ENCODE measurements at regions not wholly inside any gene's neighbourhood (a gene's known extent, or its start where the extent isn't known, plus 50 kb on each side); places are given as distances from the start of the nearest gene placed in this dataset.

GRCh38 chr19:32197896-32198882 lies 147.2 kb upstream of the ZNF507 start:
- no peak for FAIRE-seq
- TF ChIP-seq PAX5 (IDR thresholded peaks at IDR 0.05; ENCODE audit: insufficient read depth, low read length, severe bottlenecking) (no peak), POLR2AphosphoS5 (IDR thresholded peaks at IDR 0.05; ENCODE audit: low read depth, low read length) (no peak), TAF1 (IDR thresholded peaks at IDR 0.05; ENCODE audit: low read depth, low read length) (no peak), SPI1 (IDR thresholded peaks at IDR 0.05; ENCODE audit: low read depth, low read length) (no peak), POLR2A (IDR thresholded peaks at IDR 0.05; ENCODE audit: low read depth, low read length) (no peak), POU2F2 (IDR thresholded peaks at IDR 0.05; ENCODE audit: low read depth, low read length) (no peak)
- DNase-seq (ENCODE audit: insufficient read length, low spot score): no peak

GRCh38 chr19:32199501-32200040 lies 145.8 kb upstream of the ZNF507 start:
- DNase-seq (ENCODE audit: insufficient read length, low spot score): no peak
- TF ChIP-seq POLR2A (IDR thresholded peaks at IDR 0.05; ENCODE audit: low read depth, low read length) (no peak), PAX5 (IDR thresholded peaks at IDR 0.05; ENCODE audit: insufficient read depth, low read length, severe bottlenecking) (no peak), TAF1 (IDR thresholded peaks at IDR 0.05; ENCODE audit: low read depth, low read length) (no peak), SPI1 (IDR thresholded peaks at IDR 0.05; ENCODE audit: low read depth, low read length) (no peak), POU2F2 (IDR thresholded peaks at IDR 0.05; ENCODE audit: low read depth, low read length) (no peak), POLR2AphosphoS5 (IDR thresholded peaks at IDR 0.05; ENCODE audit: low read depth, low read length) (no peak)
- FAIRE-seq: no peak

- TF ChIP-seq POU2F2 (IDR thresholded peaks at IDR 0.05; ENCODE audit: low read depth, low read length) (no peak), TAF1 (IDR thresholded peaks at IDR 0.05; ENCODE audit: low read depth, low read length) (no peak), POLR2A (IDR thresholded peaks at IDR 0.05; ENCODE audit: low read depth, low read length) (no peak), POLR2AphosphoS5 (IDR thresholded peaks at IDR 0.05; ENCODE audit: low read depth, low read length) (no peak), PAX5 (IDR thresholded peaks at IDR 0.05; ENCODE audit: insufficient read depth, low read length, severe bottlenecking) (no peak), SPI1 (IDR thresholded peaks at IDR 0.05; ENCODE audit: low read depth, low read length) (no peak)
- no peak for DNase-seq (ENCODE audit: insufficient read length, low spot score)
- FAIRE-seq: no peak
Measured at GRCh38 chr19:32200312-32201038, 144.9 kb upstream of the ZNF507 start.

- TF ChIP-seq SPI1 (IDR thresholded peaks at IDR 0.05; ENCODE audit: low read depth, low read length) (no peak), TAF1 (IDR thresholded peaks at IDR 0.05; ENCODE audit: low read depth, low read length) (no peak), POLR2A (IDR thresholded peaks at IDR 0.05; ENCODE audit: low read depth, low read length) (no peak), POU2F2 (IDR thresholded peaks at IDR 0.05; ENCODE audit: low read depth, low read length) (no peak), POLR2AphosphoS5 (IDR thresholded peaks at IDR 0.05; ENCODE audit: low read depth, low read length) (no peak), PAX5 (IDR thresholded peaks at IDR 0.05; ENCODE audit: insufficient read depth, low read length, severe bottlenecking) (no peak)
- FAIRE-seq: no peak
Measured at GRCh38 chr19:32201211-32201610, 144.2 kb upstream of the ZNF507 start.

GRCh38 chr19:32201636-32202051 lies 143.8 kb upstream of the ZNF507 start:
- no peak for TF ChIP-seq POLR2AphosphoS5 (IDR thresholded peaks at IDR 0.05; ENCODE audit: low read depth, low read length)
- no peak for TF ChIP-seq SPI1 (IDR thresholded peaks at IDR 0.05; ENCODE audit: low read depth, low read length)
- no peak for TF ChIP-seq POLR2A (IDR thresholded peaks at IDR 0.05; ENCODE audit: low read depth, low read length)
- no peak for TF ChIP-seq PAX5 (IDR thresholded peaks at IDR 0.05; ENCODE audit: insufficient read depth, low read length, severe bottlenecking)
- TF ChIP-seq TAF1 (IDR thresholded peaks at IDR 0.05; ENCODE audit: low read depth, low read length): no peak
- no peak for DNase-seq (ENCODE audit: insufficient read length, low spot score)
- FAIRE-seq: no peak

More at GRCh38 chr19:32201211-32201610, 144.2 kb upstream of the ZNF507 start:
- DNase-seq (ENCODE audit: insufficient read length, low spot score): no peak

GRCh38 chr19:32202244-32202643 lies 143.2 kb upstream of the ZNF507 start:
- DNase-seq (ENCODE audit: insufficient read length, low spot score) (no peak), FAIRE-seq (no peak)
- TF ChIP-seq TAF1 (IDR thresholded peaks at IDR 0.05; ENCODE audit: low read depth, low read length) (no peak), POU2F2 (IDR thresholded peaks at IDR 0.05; ENCODE audit: low read depth, low read length) (no peak), PAX5 (IDR thresholded peaks at IDR 0.05; ENCODE audit: insufficient read depth, low read length, severe bottlenecking) (no peak), SPI1 (IDR thresholded peaks at IDR 0.05; ENCODE audit: low read depth, low read length) (no peak), POLR2AphosphoS5 (IDR thresholded peaks at IDR 0.05; ENCODE audit: low read depth, low read length) (no peak), POLR2A (IDR thresholded peaks at IDR 0.05; ENCODE audit: low read depth, low read length) (no peak)

- TF ChIP-seq POLR2A (IDR thresholded peaks at IDR 0.05; ENCODE audit: low read depth, low read length) (no peak), PAX5 (IDR thresholded peaks at IDR 0.05; ENCODE audit: insufficient read depth, low read length, severe bottlenecking) (no peak), SPI1 (IDR thresholded peaks at IDR 0.05; ENCODE audit: low read depth, low read length) (no peak), POU2F2 (IDR thresholded peaks at IDR 0.05; ENCODE audit: low read depth, low read length) (no peak), POLR2AphosphoS5 (IDR thresholded peaks at IDR 0.05; ENCODE audit: low read depth, low read length) (no peak), TAF1 (IDR thresholded peaks at IDR 0.05; ENCODE audit: low read depth, low read length) (no peak)
- FAIRE-seq (no peak), DNase-seq (ENCODE audit: insufficient read length, low spot score) (no peak)
Measured at GRCh38 chr19:32203161-32203560, 142.2 kb upstream of the ZNF507 start.

GRCh38 chr19:32206065-32206464 lies 139.3 kb upstream of the ZNF507 start:
- DNase-seq (ENCODE audit: insufficient read length, low spot score): no peak
- TF ChIP-seq TAF1 (IDR thresholded peaks at IDR 0.05; ENCODE audit: low read depth, low read length): no peak
- TF ChIP-seq POU2F2 (IDR thresholded peaks at IDR 0.05; ENCODE audit: low read depth, low read length): no peak
- TF ChIP-seq POLR2AphosphoS5 (IDR thresholded peaks at IDR 0.05; ENCODE audit: low read depth, low read length): no peak
- FAIRE-seq: no peak

GRCh38 chr19:32208060-32208459 lies 137.3 kb upstream of the ZNF507 start:
- DNase-seq (ENCODE audit: insufficient read length, low spot score) (no peak), FAIRE-seq (no peak)
- no peak for TF ChIP-seq POU2F2 (IDR thresholded peaks at IDR 0.05; ENCODE audit: low read depth, low read length)
- TF ChIP-seq SPI1 (IDR thresholded peaks at IDR 0.05; ENCODE audit: low read depth, low read length): no peak
- TF ChIP-seq POLR2AphosphoS5 (IDR thresholded peaks at IDR 0.05; ENCODE audit: low read depth, low read length): no peak
- TF ChIP-seq PAX5 (IDR thresholded peaks at IDR 0.05; ENCODE audit: insufficient read depth, low read length, severe bottlenecking): no peak
- TF ChIP-seq TAF1 (IDR thresholded peaks at IDR 0.05; ENCODE audit: low read depth, low read length): no peak
- no peak for TF ChIP-seq POLR2A (IDR thresholded peaks at IDR 0.05; ENCODE audit: low read depth, low read length)
